GM21529 (cell line): ENCODE measurements at regions not wholly inside any gene's neighbourhood (a gene's known extent, or its start where the extent isn't known, plus 50 kb on each side); places are given as distances from the start of the nearest gene placed in this dataset.

Experiments
- ATAC-seq: cut with Tn5 transposase; IDR thresholded peaks from one replicate; pipeline ENCODE4 v1.9.1; 2021; ENCODE audit not compliant: unreplicated experiment

DNA sequence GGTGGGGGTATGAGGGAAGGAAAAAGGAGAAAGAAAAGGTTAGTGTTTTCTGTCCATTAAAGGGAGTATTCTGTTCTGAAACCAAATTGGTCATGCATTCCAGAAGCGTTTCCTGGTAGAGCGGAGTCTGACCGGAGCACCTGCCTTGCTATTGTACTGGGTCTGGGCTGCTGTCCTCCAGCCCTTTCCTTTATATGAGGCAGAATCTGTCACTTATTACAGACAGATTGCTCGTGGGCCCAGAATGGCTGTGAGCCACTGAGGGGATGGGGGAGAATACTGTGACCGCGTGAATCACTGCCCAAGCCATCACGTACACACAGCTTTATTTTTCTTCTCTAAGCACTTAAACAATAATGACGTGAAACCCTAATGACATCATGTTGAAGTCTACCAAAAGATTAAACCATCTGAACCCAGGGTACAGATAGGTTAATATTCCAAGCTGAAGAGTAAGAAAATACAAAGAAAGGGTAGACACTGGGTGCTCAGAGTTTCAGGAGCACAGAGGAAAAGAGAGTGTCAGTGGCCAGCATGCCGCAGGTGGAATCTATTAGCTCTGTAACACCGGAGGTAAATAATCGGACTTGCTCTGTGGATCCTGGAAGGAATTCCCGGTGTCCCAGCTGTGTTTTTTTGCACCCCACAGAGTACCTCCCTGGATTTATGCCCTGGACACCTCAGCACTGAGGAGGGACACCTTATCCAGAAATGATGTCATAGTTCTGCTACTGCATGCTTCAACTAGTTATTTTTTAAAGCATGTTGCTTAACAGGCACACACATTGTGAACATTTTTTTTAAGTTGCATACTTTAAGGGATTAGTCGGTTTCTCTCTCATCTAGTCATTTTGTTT lies 573.3 kb downstream of the PKHD1 start:
- ATAC-seq: no peak

DNA sequence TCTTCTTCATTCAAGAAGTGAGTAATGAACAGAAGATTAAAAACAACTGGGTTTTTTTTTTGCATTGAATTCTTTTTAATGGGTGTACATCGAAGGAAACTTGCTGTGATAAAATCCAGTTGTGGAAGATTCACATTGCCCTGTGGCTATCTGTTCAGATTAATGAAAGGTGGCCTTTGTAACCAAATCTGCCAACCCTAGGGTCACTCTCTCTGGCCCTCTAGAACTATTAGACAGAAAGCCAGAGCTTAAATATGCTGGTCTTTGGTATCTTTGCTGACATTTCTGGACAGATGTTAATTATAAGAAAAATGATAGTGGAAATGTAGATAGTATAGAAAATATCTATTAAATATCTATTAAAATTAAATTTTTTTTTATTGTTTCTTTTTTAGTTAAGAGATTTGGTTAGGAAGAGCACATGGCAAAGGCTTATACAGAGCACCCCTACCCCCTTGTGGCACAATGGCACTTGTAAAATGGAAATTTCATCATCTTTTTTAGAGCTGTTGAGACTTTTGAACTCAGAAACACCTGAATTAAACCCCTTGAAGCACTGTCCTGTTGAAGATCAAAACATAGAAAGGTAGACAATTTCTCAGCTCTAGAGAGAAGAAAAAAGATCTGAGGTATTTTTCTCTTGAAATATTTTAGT lies 572.5 kb downstream of the PKHD1 start:
- no peak for ATAC-seq

DNA sequence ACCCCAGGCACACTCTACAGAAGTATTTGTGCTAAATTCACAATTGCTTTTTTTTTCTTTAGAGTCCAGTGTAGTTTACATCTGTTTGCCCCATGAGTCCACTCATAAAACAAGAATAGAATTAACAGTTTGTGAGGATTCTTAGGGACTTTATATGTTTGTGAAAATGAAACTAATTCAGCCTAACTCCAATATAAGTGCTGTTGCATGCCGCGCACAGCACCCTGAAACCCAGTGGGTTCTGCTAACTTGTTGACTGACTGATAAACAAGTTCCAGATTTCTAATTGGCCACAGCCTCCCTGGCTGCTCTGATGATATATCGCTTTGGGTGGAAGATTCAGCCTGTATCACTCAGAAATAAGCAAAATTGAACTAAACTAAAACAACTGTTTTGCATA lies 561.4 kb downstream of the PKHD1 start:
- no peak for ATAC-seq

DNA sequence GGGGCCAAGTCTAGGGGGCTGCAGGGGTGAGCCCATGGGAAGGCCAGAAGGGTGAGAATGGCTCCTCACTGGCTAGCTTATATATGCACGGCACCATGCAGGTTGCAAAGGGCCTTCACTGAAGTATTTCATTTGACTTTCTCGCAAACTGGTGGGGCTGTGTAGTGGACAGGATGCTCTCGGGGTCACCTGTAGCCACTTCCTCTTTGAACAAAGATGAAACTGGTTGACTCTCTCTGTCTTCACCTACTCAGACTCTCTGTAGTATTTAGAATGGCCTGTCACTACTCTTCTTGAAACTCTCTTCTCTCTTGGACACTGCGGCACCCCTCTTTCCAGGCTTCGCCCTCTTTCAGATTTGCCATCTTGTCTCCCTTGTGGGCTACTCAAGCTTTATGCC lies 560.5 kb downstream of the PKHD1 start:
- no peak for ATAC-seq

DNA sequence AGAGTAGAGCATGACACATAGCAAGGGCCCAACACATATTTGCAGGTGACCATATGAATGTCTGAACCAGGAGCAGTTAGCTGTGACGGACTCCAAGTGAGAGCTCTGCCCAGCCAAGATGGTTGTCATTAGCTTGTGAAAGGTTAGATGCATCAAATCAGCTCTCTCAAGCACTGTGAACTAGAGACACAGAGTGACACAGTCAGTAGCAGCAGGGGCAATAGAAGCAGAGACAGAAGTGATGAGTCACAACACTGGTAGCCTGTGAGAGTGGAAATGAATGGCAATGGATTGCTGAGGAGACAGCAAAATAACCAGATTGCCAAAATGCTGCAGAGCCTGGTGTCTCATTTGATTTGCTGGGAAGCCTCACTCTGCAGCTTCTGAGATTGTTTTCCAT lies 558.9 kb downstream of the PKHD1 start:
- no peak for ATAC-seq

DNA sequence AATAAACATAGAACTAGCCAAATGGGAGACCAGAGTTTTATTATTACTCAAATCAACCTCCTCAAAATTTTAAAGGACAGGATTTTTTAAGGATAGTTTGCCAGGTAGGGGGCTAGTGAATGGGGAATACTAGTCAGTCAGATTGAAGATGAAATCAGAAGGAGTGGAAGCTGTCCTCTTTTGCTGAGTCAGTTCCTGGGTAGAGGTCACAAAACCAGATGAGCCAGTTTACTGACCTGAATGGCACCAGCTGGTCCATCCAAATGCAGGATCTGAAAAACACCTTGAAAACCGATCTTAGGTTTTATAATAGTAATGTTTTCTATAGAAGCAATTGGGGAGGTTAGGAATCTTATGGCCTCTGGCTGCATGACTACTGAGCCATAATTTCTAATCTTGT lies 558.2 kb downstream of the PKHD1 start:
- no peak for ATAC-seq

DNA sequence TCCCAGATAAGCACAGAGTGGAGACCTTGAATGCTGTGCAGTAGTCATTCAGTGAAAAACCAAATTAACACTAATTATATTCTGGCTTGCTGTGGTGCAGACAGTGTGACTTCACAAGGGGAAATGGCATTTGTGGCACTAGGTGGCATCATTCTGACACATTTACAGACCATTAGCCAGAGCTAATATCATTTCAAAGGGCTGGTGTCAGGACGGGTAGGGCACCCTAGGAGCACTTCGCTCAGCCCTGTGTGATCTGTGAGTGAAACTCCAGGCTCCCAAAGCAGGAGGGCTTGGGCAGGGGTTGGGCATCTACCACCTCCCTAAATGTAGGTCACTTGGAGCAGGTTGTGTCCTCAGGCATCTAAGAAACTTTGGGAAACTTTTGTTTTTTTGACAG lies 555.8 kb downstream of the PKHD1 start:
- no peak for ATAC-seq

DNA sequence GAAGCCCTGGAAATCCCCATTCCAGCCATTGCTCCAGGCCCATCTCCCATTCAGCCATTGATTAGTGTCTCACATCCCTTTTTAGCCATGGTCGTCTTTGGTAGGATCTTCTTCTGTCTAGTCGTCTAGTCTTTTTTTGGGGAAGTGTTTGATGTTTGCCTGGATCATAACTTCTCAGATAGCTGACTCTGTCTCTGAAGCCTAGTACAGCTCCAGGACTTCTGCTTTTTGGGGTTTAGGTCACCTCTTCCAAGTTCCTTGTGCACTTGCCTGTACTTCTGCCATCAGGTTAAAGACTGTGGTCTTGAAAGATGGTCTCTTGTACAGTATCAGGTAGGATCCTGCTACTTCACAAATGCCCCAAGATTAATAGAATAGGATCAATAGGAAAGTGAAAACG lies 553.5 kb downstream of the PKHD1 start:
- ATAC-seq: no peak

DNA sequence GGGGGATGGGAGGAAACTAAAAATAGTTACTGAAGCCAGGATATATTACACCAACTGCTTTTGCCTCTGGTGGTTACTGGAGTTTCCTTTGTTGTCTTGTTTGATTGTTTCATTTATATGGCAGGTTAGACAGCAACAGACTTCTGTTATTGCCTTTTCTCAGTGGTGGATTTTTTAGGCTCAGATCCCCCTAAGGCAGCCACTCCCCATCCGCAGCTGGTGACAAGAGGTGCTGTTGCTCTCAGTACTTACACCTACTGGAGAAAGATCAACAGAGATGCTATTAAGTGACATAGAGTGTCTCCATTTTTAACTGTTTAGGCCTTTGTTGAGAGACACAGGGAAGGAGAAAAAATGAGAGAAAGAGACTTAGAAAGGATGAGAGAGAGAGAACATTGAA lies 552.1 kb downstream of the PKHD1 start:
- no peak for ATAC-seq

DNA sequence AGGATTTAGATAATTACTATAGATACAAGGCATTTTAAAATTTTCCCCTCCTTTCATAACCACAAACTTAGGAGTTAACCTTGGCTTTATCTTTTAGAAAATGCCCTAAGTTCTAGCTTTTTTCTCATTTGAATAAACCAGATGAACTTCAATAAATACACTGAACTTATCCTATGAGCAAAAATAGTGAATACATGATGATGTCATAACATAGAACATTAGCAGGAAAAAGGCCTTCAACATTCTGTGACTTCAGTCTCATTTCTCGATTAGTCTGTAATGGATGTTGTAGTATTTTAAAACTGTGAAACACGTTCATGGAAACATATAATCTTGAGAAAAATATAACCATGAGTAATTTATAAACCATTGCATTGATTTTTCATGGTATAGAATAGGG lies 550.7 kb downstream of the PKHD1 start:
- ATAC-seq: no peak

DNA sequence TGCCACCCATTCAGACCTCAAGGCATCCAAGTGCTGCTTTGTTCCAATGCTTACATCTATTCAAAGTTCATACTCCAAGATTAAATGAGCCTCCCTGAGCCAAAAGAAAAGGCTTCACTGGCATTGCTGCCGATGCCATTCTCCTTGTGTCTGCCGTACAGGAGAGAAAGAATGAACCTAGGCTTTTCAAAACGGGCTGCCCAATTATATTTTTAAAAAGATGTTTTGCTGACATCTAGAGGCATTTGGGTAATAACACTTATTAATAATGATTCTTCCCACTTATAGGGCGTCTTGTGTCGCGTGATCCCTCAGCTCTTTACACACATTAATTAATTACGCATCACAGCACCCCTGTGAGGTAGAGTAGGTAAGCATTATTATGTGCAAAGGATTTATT lies 545.6 kb downstream of the PKHD1 start:
- no peak for ATAC-seq

DNA sequence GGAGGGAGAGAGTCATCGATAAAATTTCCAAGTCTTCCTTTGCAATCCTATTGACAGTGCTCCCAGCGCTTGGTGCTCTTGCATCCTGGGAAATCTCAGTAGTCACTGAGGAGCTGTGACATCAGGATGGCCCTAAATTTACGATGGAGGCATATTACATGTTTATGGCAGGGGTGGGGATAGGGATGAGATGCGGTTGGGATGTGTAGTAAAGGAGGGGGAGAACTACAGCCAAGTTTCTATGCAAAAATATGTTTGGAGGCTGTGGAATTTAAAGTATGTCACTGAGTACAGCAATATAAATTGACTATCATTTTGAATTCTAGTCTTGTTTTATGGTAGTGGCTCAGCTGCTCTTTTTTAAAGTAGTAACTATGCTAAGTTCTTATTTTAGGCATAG lies 544.9 kb downstream of the PKHD1 start:
- ATAC-seq: no peak

DNA sequence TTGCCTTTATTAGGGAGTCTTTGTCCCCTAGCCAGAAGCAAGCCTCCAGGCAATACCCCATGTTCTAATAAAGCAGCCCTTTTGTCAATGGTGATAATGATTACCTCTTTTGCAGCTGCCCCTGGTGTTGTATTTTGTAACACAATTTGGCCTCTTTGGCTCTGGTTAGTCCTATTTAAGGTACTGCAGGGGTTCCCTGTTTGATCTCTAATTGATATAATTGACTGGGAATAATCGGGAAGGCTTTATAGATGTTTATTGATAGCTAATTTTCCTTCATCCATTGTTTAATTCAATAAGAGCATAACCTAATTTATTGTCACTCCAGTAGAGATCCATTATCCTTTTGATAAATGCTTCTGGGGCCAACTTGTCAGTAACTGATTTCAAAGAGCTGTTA lies 537.2 kb downstream of the PKHD1 start:
- ATAC-seq: no peak

DNA sequence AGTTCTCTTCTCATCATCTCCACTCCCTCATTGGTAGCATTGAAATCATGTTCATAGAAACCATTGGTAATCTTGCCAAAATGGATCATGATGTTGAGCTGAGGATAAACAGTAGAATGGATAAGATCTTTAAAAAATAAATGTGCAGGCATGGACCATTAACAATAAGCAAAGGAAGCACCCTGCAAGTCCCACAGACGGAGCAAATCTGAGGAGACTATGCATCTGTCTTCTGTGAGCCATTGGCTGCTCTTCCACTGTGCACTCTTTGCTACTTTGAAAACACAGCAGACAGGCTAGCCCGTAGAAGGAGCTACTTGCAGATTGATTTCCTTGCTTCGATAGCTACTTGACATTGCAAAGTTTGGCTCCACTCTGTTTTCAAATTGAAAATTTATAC lies 535.0 kb downstream of the PKHD1 start:
- ATAC-seq: no peak

DNA sequence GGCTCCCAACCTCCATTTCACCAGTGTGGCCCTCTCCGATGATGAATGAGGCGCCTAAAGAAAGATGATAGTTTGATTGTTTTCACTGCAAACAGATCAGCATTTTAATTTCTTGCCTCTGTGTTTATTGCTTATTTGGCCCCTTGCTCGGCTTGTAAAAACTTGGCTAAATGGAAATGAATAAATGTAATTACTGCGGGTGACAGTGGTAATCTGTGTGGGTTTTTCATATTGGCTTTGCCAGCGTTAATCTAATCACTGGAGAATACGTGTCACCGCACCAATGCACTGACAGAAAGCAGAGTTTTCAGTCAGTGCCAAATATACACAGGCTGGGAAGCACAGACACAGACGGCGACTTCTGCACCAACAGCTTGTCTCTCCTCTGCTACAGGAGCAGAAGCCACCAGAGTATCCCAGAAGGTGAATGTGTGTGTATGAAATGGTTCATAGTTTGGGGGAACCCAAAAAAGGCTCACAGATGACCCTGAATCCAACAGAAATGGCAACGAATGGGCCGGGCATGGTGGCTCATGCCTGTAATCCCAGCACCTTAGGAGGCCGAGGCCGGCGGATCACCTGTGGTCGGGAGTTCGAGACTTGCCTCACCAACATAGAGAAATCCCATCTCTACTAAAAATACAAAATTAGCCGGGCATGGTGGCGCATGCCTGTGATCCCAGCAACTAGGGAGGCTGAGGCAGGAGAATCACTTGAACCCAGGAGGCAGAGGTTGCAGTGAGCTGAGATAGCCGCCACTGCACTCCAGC lies 534.0 kb downstream of the PKHD1 start:
- ATAC-seq: no peak

DNA sequence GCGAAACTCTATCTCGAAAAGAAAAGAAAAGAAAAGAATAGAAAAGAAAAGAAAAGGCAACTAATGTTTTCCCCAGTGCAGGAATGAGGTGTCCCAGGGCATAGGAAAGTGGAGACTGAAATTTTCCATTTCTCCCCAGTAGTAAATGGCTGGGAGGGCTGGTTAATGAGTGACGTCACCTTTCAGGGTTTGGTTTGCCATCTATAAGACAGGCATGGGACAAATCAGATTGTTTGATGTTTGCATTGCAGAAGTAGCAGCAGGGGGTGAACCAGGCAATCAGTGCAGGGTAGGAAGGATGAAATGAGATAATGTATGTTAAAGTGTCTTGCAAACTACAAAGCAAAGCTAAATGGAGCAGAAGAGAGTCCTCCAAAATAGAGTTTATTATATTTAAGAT lies 533.4 kb downstream of the PKHD1 start:
- no peak for ATAC-seq

DNA sequence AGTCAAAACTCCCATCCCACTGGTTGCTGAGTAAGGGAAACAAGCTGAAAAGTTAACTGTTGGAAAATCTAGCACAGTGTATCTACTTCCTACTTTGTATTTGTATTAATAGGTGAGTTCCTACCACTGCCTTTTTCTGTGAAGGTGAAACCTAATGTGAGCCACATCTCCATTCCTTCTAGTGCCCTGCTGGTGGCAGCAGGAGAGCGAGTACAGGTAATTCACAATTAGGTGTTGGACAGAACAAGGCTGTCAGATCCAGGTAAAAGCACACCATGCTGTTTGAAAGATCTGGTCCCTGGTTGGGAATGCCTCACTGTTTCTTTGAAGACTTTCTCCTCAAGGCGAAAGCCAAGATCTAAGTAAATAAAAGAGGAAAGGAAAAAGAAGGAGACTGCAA lies 528.4 kb downstream of the PKHD1 start:
- no peak for ATAC-seq

DNA sequence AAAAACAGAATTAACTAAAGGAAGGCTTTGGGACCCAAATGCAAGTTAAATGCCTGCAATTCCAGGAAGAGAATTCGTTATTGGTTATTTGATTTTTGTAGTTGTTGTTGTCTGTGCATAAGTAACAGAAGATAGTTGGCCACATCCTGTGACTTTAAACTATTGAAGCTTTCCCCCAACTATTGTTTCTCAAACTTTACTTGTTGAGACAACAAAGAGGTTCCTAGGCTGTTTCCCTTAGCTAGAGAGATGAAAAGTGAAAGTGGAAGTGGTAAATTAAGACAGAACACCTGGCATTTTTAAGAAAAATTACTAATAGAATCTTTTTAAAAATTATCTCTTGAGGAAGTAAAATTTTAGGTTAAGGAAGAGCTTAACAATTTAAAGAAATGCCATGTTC lies 525.2 kb downstream of the PKHD1 start:
- ATAC-seq: peak; percentile 92
